ENCODE measurements at regions not wholly inside any gene's neighbourhood (a gene's known extent, or its start where the extent isn't known, plus 50 kb on each side); places are given as distances from the start of the nearest gene placed in this dataset.

DNA sequence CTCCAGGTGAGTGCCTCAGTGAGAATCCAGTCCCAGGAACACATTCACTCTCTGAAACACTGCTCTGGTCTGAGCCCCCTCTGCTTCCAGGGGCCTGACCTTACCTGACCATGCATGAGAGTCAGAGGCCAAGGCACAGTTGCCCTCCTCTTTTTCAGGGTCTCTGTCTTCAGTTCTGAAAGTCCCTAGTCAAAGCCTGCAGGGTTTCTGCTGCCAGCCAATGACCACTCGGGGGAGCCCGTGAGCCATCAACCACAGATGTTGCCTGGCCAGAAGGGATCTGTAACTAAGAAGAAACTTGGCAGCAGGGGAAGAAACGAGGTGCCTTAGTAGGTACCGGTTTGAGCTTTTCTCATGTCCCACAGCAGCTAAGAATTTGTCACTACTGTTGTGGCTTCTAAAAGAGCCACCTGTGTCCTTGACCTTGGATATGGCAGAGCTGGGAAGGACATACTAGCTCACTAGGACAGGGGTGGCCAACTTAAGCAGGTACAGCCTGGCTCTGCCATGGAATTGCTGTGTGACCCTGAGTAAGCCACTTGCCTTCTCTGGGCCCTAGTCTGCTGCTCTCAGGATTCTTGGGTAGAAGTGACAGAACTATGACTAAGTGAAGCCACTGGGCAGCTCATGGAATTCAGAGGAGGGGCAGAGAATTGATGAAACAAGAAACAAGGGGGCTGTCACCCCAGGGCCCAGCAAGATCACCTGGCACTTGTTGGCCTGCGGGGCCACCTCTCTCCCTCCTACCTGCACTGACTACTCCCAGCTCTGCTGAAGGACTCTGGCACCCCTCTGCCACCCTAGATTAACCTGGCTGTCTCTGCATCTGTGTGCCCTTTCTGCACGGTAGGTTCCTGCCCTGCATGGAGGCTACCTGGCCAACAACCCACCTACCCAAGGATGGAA, 83.8 kb upstream of the GPR26 start (continued):
- TF ChIP-seq, protein P1, sequence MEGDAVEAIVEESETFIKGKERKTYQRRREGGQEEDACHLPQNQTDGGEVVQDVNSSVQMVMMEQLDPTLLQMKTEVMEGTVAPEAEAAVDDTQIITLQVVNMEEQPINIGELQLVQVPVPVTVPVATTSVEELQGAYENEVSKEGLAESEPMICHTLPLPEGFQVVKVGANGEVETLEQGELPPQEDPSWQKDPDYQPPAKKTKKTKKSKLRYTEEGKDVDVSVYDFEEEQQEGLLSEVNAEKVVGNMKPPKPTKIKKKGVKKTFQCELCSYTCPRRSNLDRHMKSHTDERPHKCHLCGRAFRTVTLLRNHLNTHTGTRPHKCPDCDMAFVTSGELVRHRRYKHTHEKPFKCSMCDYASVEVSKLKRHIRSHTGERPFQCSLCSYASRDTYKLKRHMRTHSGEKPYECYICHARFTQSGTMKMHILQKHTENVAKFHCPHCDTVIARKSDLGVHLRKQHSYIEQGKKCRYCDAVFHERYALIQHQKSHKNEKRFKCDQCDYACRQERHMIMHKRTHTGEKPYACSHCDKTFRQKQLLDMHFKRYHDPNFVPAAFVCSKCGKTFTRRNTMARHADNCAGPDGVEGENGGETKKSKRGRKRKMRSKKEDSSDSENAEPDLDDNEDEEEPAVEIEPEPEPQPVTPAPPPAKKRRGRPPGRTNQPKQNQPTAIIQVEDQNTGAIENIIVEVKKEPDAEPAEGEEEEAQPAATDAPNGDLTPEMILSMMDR (IDR thresholded peaks at IDR 0.05; ENCODE audit: control extremely low read depth in 1 of 3, insufficient read depth in 1 of 3, low read depth in 1 of 3, low read length in 3 of 3), result peak; percentile 83 to 97 (median 97)
- TF ChIP-seq HDAC2 (IDR thresholded peaks at IDR 0.05; ENCODE audit: borderline replicate concordance in 1 of 2, low read depth in 2 of 2, low read length in 2 of 2) (peak in 1 of 2 experiments; percentile 80; a peak in 2 of 4 replicates), JUND (IDR thresholded peaks at IDR 0.05; ENCODE audit: low read length) (no peak), EZH2 (IDR thresholded peaks at IDR 0.05; ENCODE audit: low read depth, low read length, severe bottlenecking) (no peak), EP300 (IDR thresholded peaks at IDR 0.05; ENCODE audit: borderline replicate concordance in 1 of 2, low read depth in 2 of 2, low read length in 2 of 2) (peak in 1 of 2 experiments; percentile 11; a peak in 1 of 3 replicates), CHD2 (IDR thresholded peaks at IDR 0.05; ENCODE audit: low read length) (no peak), TBP (IDR thresholded peaks at IDR 0.05; ENCODE audit: low read depth, low read length) (no peak), SP1 (IDR thresholded peaks at IDR 0.05; ENCODE audit: low read depth, low read length) (no peak), NANOG (IDR thresholded peaks at IDR 0.05; ENCODE audit: insufficient read depth, low read depth, low read length, poor library complexity, severe bottlenecking) (no peak), KDM1A (IDR thresholded peaks at IDR 0.05; ENCODE audit: borderline replicate concordance, low read length) (peak; percentile 98), RXRA (IDR thresholded peaks at IDR 0.05; ENCODE audit: insufficient read depth, low read depth, low read length) (no peak)
- TF ChIP-seq, protein P2, sequence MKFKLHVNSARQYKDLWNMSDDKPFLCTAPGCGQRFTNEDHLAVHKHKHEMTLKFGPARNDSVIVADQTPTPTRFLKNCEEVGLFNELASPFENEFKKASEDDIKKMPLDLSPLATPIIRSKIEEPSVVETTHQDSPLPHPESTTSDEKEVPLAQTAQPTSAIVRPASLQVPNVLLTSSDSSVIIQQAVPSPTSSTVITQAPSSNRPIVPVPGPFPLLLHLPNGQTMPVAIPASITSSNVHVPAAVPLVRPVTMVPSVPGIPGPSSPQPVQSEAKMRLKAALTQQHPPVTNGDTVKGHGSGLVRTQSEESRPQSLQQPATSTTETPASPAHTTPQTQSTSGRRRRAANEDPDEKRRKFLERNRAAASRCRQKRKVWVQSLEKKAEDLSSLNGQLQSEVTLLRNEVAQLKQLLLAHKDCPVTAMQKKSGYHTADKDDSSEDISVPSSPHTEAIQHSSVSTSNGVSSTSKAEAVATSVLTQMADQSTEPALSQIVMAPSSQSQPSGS (IDR thresholded peaks at IDR 0.05; ENCODE audit: low read length), result 0 out of 2 replicates have a peak, but pooled peaks have one; percentile 56

Data from H1 (cell line).